ENCODE measurements at regions not wholly inside any gene's neighbourhood (a gene's known extent, or its start where the extent isn't known, plus 50 kb on each side); places are given as distances from the start of the nearest gene placed in this dataset.

GRCh38 chr12:69000074-69000473, 67.1 kb upstream of the CPM start:
- no peak overlapping the region for H2BK120ac ChIP-seq (replicated peaks; ENCODE audit: low read depth, low read length)
- no peak overlapping the region for H3K4ac ChIP-seq (replicated peaks; ENCODE audit: insufficient read length, low read depth, low read length)
- no peak for TF ChIP-seq SIN3A (conservative IDR thresholded peaks at IDR 0.05 in 1 of 2, IDR thresholded peaks at IDR 0.05 in 1 of 2; ENCODE audit: low read depth in 1 of 2, low read length in 2 of 2)
- TF ChIP-seq CBX8 (IDR thresholded peaks at IDR 0.05; ENCODE audit: borderline replicate concordance, low read depth, low read length) = no peak
- no peak for TF ChIP-seq ATF3 (IDR thresholded peaks at IDR 0.05; ENCODE audit: insufficient read depth, low read depth, low read length)
- no peak for TF ChIP-seq CHD2 (IDR thresholded peaks at IDR 0.05; ENCODE audit: low read length)
- TF ChIP-seq KDM5A (IDR thresholded peaks at IDR 0.05; ENCODE audit: low read length) = no peak

More at GRCh38 chr12:69000074-69000473, 67.1 kb upstream of the CPM start:
- no peak overlapping the region for H2AFZ ChIP-seq (ENCODE audit: low read length)
- no peak overlapping the region for H2BK15ac ChIP-seq (ENCODE audit: low read length)
- no peaks in the 10 kb centered on the region for H4K20me1 ChIP-seq (replicated peaks in 1 of 2; ENCODE audit: control insufficient read depth in 1 of 2, insufficient read depth in 2 of 2, low read length in 2 of 2)
- H4K5ac ChIP-seq (ENCODE audit: insufficient read length, low read depth, low read length) = no peak overlapping the region
- no peak overlapping the region for H2BK12ac ChIP-seq (ENCODE audit: low read depth, low read length)
- ChIA-PET POLR2A (ENCODE audit: partially characterized antibody) (no interaction called here), CTCF (ENCODE audit: partially characterized antibody) (interaction anchor here (0.7 to 1.6 kb wide), 5 partner anchors 8 to 254 kb away, joined by 3 to 4 read pairs (median 4); no protein-coding TSS in a partner anchor)
- no peak overlapping the region for H2BK5ac ChIP-seq (ENCODE audit: low read depth, low read length)
- H4K8ac ChIP-seq (ENCODE audit: extremely low read depth, insufficient read depth, low read length) = no peak overlapping the region
- no peak overlapping the region for H3K27ac ChIP-seq (ENCODE audit: low read depth, low read length)
- 87% methylated on average over 3 of the region's 3 CpGs; no CpG with 5 or more reads in 1 of the 2 experiments for WGBS, 2 experiments (ENCODE audit: extremely low coverage in 1 of 2, insufficient coverage in 1 of 2, insufficient read length in 1 of 2, insufficient replicate concordance in 2 of 2, low coverage in 1 of 2, low lambda C conversion rate in 2 of 2, missing lambda C conversion rate in 1 of 2)
- H3K4me1 ChIP-seq (replicated peaks in 1 of 4; ENCODE audit: control insufficient read depth in 3 of 4, insufficient read depth in 4 of 4, low read length in 3 of 4) = no peaks in the 10 kb centered on the region
- no peak overlapping the region for H4K91ac ChIP-seq (replicated peaks; ENCODE audit: insufficient read length, low read length)
- no peak overlapping the region for H3K14ac ChIP-seq (ENCODE audit: insufficient read length)
- no peaks in the 10 kb centered on the region for H3K36me3 ChIP-seq (ENCODE audit: control insufficient read depth in 2 of 4, insufficient read depth in 4 of 4, low read length in 3 of 4)
- no peak overlapping the region for H3K18ac ChIP-seq (ENCODE audit: extremely low read depth, low read length)
- no peak overlapping the region for H3K4me2 ChIP-seq (ENCODE audit: insufficient read depth in 1 of 2, low read depth in 2 of 2, low read length in 2 of 2)
- H3K27me3 ChIP-seq (replicated peaks in 1 of 4; ENCODE audit: control insufficient read depth in 3 of 4, extremely low read depth in 1 of 4, insufficient read depth in 3 of 4, low read length in 3 of 4) = 0 out of 7 replicates have a peak, but pooled peaks cover 0 to 3% (median 0%) of the 10 kb centered on the region in 4 experiments
- H3K9me3 ChIP-seq (ENCODE audit: insufficient read depth in 2 of 2, low read depth in 1 of 2, low read length in 1 of 2) = peaks cover 2 to 6% of the 10 kb centered on the region in 2 experiments; a peak in 2 of 4 replicates
- no peak overlapping the region for H3K9ac ChIP-seq (replicated peaks in 1 of 4; ENCODE audit: extremely low read depth in 1 of 4, low read depth in 3 of 4, low read length in 3 of 4)
- H2AK5ac ChIP-seq (ENCODE audit: low read depth, low read length) = no peak overlapping the region
- H3K4me3 ChIP-seq (ENCODE audit: extremely low read depth in 1 of 4, insufficient read depth in 2 of 4, low read depth in 3 of 4, low read length in 4 of 4) = no peak overlapping the region
- H3K23me2 ChIP-seq (ENCODE audit: low read depth, low read length) = no peaks in the 10 kb centered on the region
- H3K79me1 ChIP-seq (ENCODE audit: low read depth, low read length) = no peaks in the 10 kb centered on the region
- no peaks in the 10 kb centered on the region for H3K79me2 ChIP-seq (ENCODE audit: control insufficient read depth in 1 of 2, insufficient read depth in 2 of 2, low read length in 2 of 2)
- H2BK20ac ChIP-seq (ENCODE audit: low read length) = no peak overlapping the region
- no peak for FAIRE-seq
- DNase-seq (ENCODE audit: low read depth in 1 of 2, low spot score in 2 of 2) = no peak
- H3K56ac ChIP-seq (replicated peaks; ENCODE audit: insufficient read length, low read depth, low read length) = no peak overlapping the region
- no peak overlapping the region for H3K23ac ChIP-seq (ENCODE audit: insufficient read length)
